SK-N-SH (cell line): ENCODE measurements at regions not wholly inside any gene's neighbourhood (a gene's known extent, or its start where the extent isn't known, plus 50 kb on each side); places are given as distances from the start of the nearest gene placed in this dataset.

Experiments used
- CTCF ChIA-PET: fragments of 300-600, 350-600 bp; formaldehyde crosslinking; extraction: SDS; loops from one replicate; lab custom pipeline; 2021; lab: Yijun Ruan, JAX
- POLR2A ChIA-PET: fragments of 350-600 bp; sonication (Branson Sonifier 250); formaldehyde crosslinking; extraction: SDS; loops from one replicate; lab custom pipeline; 2020; ENCODE audit warnings: antibody characterized with exemption, inconsistent platforms; lab: Yijun Ruan, JAX
- DNase-seq: peaks from one replicate; pipeline ENCODE4 v3.0.0; 2012
- H2AFZ ChIP-seq: fragments of 200-600 bp; sonication (generic); 2 replicates; pipeline ENCODE4 v1.8.1; 2016; ENCODE audit warnings: antibody characterized with exemption, mild to moderate bottlenecking, low read depth
- H3F3A ChIP-seq: fragments of 200-600 bp; sonication (generic); replicated peaks from 2 replicates; pipeline ENCODE3; 2016; ENCODE audit warnings: antibody characterized with exemption, mild to moderate bottlenecking; ENCODE audit not compliant: insufficient read depth
- H3K27ac ChIP-seq, 2 experiments: fragments of 200-500 bp in 1 of 2; fragments of 200-600 bp in 1 of 2; sonication (Bioruptor generic) in 1 of 2; sonication (generic), shearing (Covaris generic) in 1 of 2; 2 replicates each; pipeline versions ENCODE4 v1.5.1 to v1.6.1; 2014 to 2016; ENCODE audit warnings: low read depth in 2 of 2, inconsistent platforms in 1 of 2, low read length in 1 of 2, mild to moderate bottlenecking in 1 of 2, mixed read lengths in 1 of 2
- H3K27me3 ChIP-seq: fragments of 200-600 bp; sonication (generic), shearing (Covaris generic); 2 replicates; pipeline ENCODE4 v1.6.1; 2016; ENCODE audit warnings: mixed run types; ENCODE audit not compliant: insufficient read depth
- H3K36me3 ChIP-seq, 2 experiments: fragments of 200-500 bp in 1 of 2; fragments of 200-600 bp in 1 of 2; sonication (Bioruptor generic) in 1 of 2; sonication (generic) in 1 of 2; replicated peaks in 1 of 2; 2 replicates each; pipeline versions ENCODE3 to v1.5.1; 2014 to 2016; ENCODE audit warnings: low read length in 1 of 2, mild to moderate bottlenecking in 1 of 2; ENCODE audit not compliant: insufficient read depth in 2 of 2, control insufficient read depth in 1 of 2
- H3K4me1 ChIP-seq, 2 experiments: fragments of 200-500 bp in 1 of 2; fragments of 200-600 bp in 1 of 2; sonication (Bioruptor generic) in 1 of 2; sonication (generic), shearing (Covaris generic) in 1 of 2; 2 replicates each; pipeline versions ENCODE4 v1.5.1 to v1.6.1; 2014 to 2016; ENCODE audit warnings: low read depth in 1 of 2, low read length in 1 of 2, mixed run types in 1 of 2; ENCODE audit not compliant: insufficient read depth in 2 of 2, control insufficient read depth in 1 of 2
- H3K4me2 ChIP-seq: fragments of 200-600 bp; sonication (generic), shearing (Covaris generic); 2 replicates; pipeline ENCODE4 v1.6.1; 2017; ENCODE audit warnings: mixed run types
- H3K4me3 ChIP-seq, 2 experiments: fragments of 200-500 bp in 1 of 2; fragments of 200-600 bp in 1 of 2; sonication (Bioruptor generic) in 1 of 2; sonication (generic), shearing (Covaris generic) in 1 of 2; 2 replicates each; pipeline versions ENCODE4 v1.5.1 to v1.8.1; 2014 to 2016; ENCODE audit warnings: low read depth in 2 of 2, inconsistent platforms in 1 of 2, low read length in 1 of 2, mild to moderate bottlenecking in 1 of 2, mixed read lengths in 1 of 2, moderate library complexity in 1 of 2
- H3K79me2 ChIP-seq: fragments of 200-600 bp; sonication (generic); 2 replicates; pipeline ENCODE4 v1.8.1; 2017; ENCODE audit warnings: mild to moderate bottlenecking; ENCODE audit not compliant: insufficient read depth
- H3K9ac ChIP-seq: fragments of 200-600 bp; sonication (generic); 2 replicates; pipeline ENCODE4 v1.6.1; 2017; ENCODE audit warnings: mixed run types
- H3K9me2 ChIP-seq: fragments of 200-600 bp; sonication (generic); 2 replicates; pipeline ENCODE4 v1.6.1; 2017; ENCODE audit warnings: mixed run types
- H3K9me3 ChIP-seq: fragments of 200-600 bp; sonication (generic); 2 replicates; pipeline ENCODE4 v1.6.1; 2017; ENCODE audit warnings: mixed run types, mild to moderate bottlenecking, moderate library complexity
- H4K20me1 ChIP-seq: fragments of 200-600 bp; sonication (generic); 2 replicates; pipeline ENCODE4 v1.6.1; 2017; ENCODE audit warnings: mild to moderate bottlenecking, mixed run types; ENCODE audit not compliant: insufficient read depth
- FOXM1 ChIP-seq: IDR thresholded peaks from 2 replicates; pipeline ENCODE4 v1.4.0; 2012; ENCODE audit warnings: low read depth, mild to moderate bottlenecking
- GABPA ChIP-seq: IDR thresholded peaks from 2 replicates; pipeline ENCODE4 v1.4.0; 2012; ENCODE audit warnings: low read depth, mild to moderate bottlenecking
- GATA2 ChIP-seq: sonication (generic); formaldehyde crosslinking; IDR thresholded peaks from 2 replicates; pipeline ENCODE4 v1.5.0; 2020; ENCODE audit warnings: mild to moderate bottlenecking, missing genetic modification reagents
- MAX ChIP-seq: IDR thresholded peaks from 2 replicates; pipeline ENCODE4 v1.4.0; 2012; ENCODE audit warnings: low read depth
- MXI1 ChIP-seq: IDR thresholded peaks from 2 replicates; pipeline ENCODE4 v1.6.1; 2012; ENCODE audit warnings: mild to moderate bottlenecking, low read depth, low read length, improper control_type of control experiment
- NFIC ChIP-seq: IDR thresholded peaks from 2 replicates; pipeline ENCODE4 v1.4.0; 2012; ENCODE audit warnings: borderline replicate concordance
- RAD21 ChIP-seq: IDR thresholded peaks from 2 replicates; pipeline ENCODE4 v1.6.1; 2012; ENCODE audit warnings: mild to moderate bottlenecking, low read length
- RCOR1 ChIP-seq: fragments of 150-350 bp; IDR thresholded peaks from 2 replicates; pipeline ENCODE4 v1.6.1; 2017; ENCODE audit warnings: antibody characterized with exemption, low read length
- TAF1 ChIP-seq: IDR thresholded peaks from 2 replicates; pipeline ENCODE4 v1.6.1; 2012; ENCODE audit warnings: low read depth, mild to moderate bottlenecking, low read length, moderate library complexity, borderline replicate concordance
- ZBTB33 ChIP-seq: IDR thresholded peaks from 2 replicates; pipeline ENCODE4 v1.4.0; 2012; ENCODE audit warnings: low read depth, borderline replicate concordance
- WGBS: methylation state at CpG from one replicate; pipeline ENCODE4 v1.1.6; 2017; ENCODE audit warnings: low lambda C conversion rate; 5-methylcytosine and 5-hydroxymethylcytosine counted together
- TF ChIP-seq, protein P1 (sequence below): IDR thresholded peaks from 2 replicates; pipeline ENCODE4 v1.6.1; 2012; ENCODE audit warnings: mild to moderate bottlenecking, low read depth, low read length, moderate library complexity

- H3K9me3 ChIP-seq = no peaks in the 10 kb centered on the region
- no peaks in the 10 kb centered on the region for H3K9me2 ChIP-seq
- H2AFZ ChIP-seq = no peak overlapping the region
- no peak for DNase-seq
- 81% methylated on average over 3 of the region's 3 CpGs for WGBS
- no peaks in the 10 kb centered on the region for H3F3A ChIP-seq
- H3K4me3 ChIP-seq = no peak overlapping the region
- CTCF ChIA-PET = no interaction called here
- peaks cover 0 to 15% of the 10 kb centered on the region in 2 experiments; a peak in 2 of 4 replicates for H3K4me1 ChIP-seq
- H3K79me2 ChIP-seq = no peaks in the 10 kb centered on the region
- TF ChIP-seq, protein P1, sequence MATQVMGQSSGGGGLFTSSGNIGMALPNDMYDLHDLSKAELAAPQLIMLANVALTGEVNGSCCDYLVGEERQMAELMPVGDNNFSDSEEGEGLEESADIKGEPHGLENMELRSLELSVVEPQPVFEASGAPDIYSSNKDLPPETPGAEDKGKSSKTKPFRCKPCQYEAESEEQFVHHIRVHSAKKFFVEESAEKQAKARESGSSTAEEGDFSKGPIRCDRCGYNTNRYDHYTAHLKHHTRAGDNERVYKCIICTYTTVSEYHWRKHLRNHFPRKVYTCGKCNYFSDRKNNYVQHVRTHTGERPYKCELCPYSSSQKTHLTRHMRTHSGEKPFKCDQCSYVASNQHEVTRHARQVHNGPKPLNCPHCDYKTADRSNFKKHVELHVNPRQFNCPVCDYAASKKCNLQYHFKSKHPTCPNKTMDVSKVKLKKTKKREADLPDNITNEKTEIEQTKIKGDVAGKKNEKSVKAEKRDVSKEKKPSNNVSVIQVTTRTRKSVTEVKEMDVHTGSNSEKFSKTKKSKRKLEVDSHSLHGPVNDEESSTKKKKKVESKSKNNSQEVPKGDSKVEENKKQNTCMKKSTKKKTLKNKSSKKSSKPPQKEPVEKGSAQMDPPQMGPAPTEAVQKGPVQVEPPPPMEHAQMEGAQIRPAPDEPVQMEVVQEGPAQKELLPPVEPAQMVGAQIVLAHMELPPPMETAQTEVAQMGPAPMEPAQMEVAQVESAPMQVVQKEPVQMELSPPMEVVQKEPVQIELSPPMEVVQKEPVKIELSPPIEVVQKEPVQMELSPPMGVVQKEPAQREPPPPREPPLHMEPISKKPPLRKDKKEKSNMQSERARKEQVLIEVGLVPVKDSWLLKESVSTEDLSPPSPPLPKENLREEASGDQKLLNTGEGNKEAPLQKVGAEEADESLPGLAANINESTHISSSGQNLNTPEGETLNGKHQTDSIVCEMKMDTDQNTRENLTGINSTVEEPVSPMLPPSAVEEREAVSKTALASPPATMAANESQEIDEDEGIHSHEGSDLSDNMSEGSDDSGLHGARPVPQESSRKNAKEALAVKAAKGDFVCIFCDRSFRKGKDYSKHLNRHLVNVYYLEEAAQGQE = peak; percentile 24; the same call in 1 of the 2 replicates
- no peak for TF ChIP-seq NFIC
- H3K27me3 ChIP-seq = no peaks in the 10 kb centered on the region
- H3K36me3 ChIP-seq = no peaks in the 10 kb centered on the region
- H3K27ac ChIP-seq = no peak overlapping the region
- H3K4me2 ChIP-seq = no peak overlapping the region
- no peak overlapping the region for H3K9ac ChIP-seq
- no peaks in the 10 kb centered on the region for H4K20me1 ChIP-seq
- POLR2A ChIA-PET = no interaction called here
These were observed 117.7 kb downstream of the B3GNT2 start for GRCh38 chr2:62313449-62314227.

GRCh38 chr2:62309465-62310091 lies 113.7 kb downstream of the B3GNT2 start:
- Histone ChIP-seq H3K9me3 (no peaks in the 10 kb centered on the region), H3F3A (no peaks in the 10 kb centered on the region), H3K4me1 (peaks cover 7 to 51% of the 10 kb centered on the region in 2 experiments; a peak in 3 of 4 replicates), H3K4me2 (no peak overlapping the region), H2AFZ (peak overlapping the region; percentile 76), H3K9ac (no peak overlapping the region), H3K36me3 (no peaks in the 10 kb centered on the region), H4K20me1 (no peaks in the 10 kb centered on the region), H3K9me2 (no peaks in the 10 kb centered on the region), H3K27ac (peak overlapping the region in 1 of 2 experiments; percentile 93; a peak in 2 of 4 replicates), H3K79me2 (no peaks in the 10 kb centered on the region), H3K27me3 (no peaks in the 10 kb centered on the region), H3K4me3 (no peak overlapping the region)
- TF ChIP-seq GATA2 (peak; percentile 91), FOXM1 (no peak), MXI1 (peak; percentile 89), RCOR1 (no peak; the same call in 1 of the 2 replicates), NFIC (no peak), ZBTB33 (no peak), TAF1 (no peak), MAX (peak; percentile 32; the same call in 1 of the 2 replicates), GABPA (peak; percentile 30; the same call in 1 of the 2 replicates), RAD21 (no peak)
- POLR2A ChIA-PET = interaction anchor here (0.6 to 1.5 kb wide), 2 partner anchors 31 to 112 kb away, joined by 3 to 5 read pairs; no protein-coding TSS in a partner anchor
- 47% methylated on average over 16 of the region's 17 CpGs for WGBS
- CTCF ChIA-PET = interaction anchor here (0.6 to 1.8 kb wide), 7 partner anchors 10 to 392 kb away, joined by 3 to 10 read pairs (median 3); no protein-coding TSS in a partner anchor
- peak; percentile 78 for DNase-seq
